ENCODE measurements at regions not wholly inside any gene's neighbourhood (a gene's known extent, or its start where the extent isn't known, plus 50 kb on each side); places are given as distances from the start of the nearest gene placed in this dataset.

GRCh38 chr13:47049276-47049989, 152.6 kb upstream of the HTR2A start:
- no peak for TF ChIP-seq MAX (IDR thresholded peaks at IDR 0.05; ENCODE audit: insufficient read depth, insufficient read length)
- TF ChIP-seq, protein P1, sequence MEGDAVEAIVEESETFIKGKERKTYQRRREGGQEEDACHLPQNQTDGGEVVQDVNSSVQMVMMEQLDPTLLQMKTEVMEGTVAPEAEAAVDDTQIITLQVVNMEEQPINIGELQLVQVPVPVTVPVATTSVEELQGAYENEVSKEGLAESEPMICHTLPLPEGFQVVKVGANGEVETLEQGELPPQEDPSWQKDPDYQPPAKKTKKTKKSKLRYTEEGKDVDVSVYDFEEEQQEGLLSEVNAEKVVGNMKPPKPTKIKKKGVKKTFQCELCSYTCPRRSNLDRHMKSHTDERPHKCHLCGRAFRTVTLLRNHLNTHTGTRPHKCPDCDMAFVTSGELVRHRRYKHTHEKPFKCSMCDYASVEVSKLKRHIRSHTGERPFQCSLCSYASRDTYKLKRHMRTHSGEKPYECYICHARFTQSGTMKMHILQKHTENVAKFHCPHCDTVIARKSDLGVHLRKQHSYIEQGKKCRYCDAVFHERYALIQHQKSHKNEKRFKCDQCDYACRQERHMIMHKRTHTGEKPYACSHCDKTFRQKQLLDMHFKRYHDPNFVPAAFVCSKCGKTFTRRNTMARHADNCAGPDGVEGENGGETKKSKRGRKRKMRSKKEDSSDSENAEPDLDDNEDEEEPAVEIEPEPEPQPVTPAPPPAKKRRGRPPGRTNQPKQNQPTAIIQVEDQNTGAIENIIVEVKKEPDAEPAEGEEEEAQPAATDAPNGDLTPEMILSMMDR (IDR thresholded peaks at IDR 0.05; ENCODE audit: extremely low read depth in 1 of 2, insufficient read depth in 1 of 2, low read depth in 1 of 2, low read length in 2 of 2): no peak
- no peak for TF ChIP-seq POLR2AphosphoS5 (IDR thresholded peaks at IDR 0.05; ENCODE audit: insufficient read depth, low read depth, low read length)
